CD14-positive monocyte (primary cell): ENCODE measurements at regions not wholly inside any gene's neighbourhood (a gene's known extent, or its start where the extent isn't known, plus 50 kb on each side); places are given as distances from the start of the nearest gene placed in this dataset.

Source experiments
- DNase-seq, 3 donors: peaks; one replicate each; pipeline ENCODE4 v3.0.0-alpha.2; 2011 to 2022
- H2AFZ ChIP-seq: 2 replicates; pipeline ENCODE4 v1.6.0; 2012; ENCODE audit warnings: mild to moderate bottlenecking, low read depth, low read length, inconsistent platforms; ENCODE audit not compliant: insufficient read depth, poor library complexity, severe bottlenecking
- H3K27ac ChIP-seq, 2 donors: 1 replicate in 1 of 2; 2 replicates in 1 of 2; pipeline ENCODE4 v1.5.1; 2012 to 2013; ENCODE audit warnings: low read length in 2 of 2, control low read depth in 1 of 2, inconsistent platforms in 1 of 2, low read depth in 1 of 2, mild to moderate bottlenecking in 1 of 2
- H3K27me3 ChIP-seq, 2 donors: one replicate each; pipeline versions ENCODE4 v1.6.0 to v1.6.1; 2011 to 2013; ENCODE audit warnings: low read length in 2 of 2; ENCODE audit not compliant: control insufficient read depth in 2 of 2, insufficient read depth in 2 of 2
- H3K36me3 ChIP-seq, 2 donors: replicated peaks in 1 of 2; 1 replicate in 1 of 2; 2 replicates in 1 of 2; pipeline versions ENCODE4 v1.5.1 to v1.6.1; 2012 to 2013; ENCODE audit warnings: low read length in 2 of 2, control low read depth in 1 of 2, inconsistent platforms in 1 of 2, mild to moderate bottlenecking in 1 of 2; ENCODE audit not compliant: insufficient read depth in 2 of 2, control insufficient read depth in 1 of 2
- H3K4me1 ChIP-seq, 2 donors: 1 replicate in 1 of 2; 2 replicates in 1 of 2; pipeline versions ENCODE4 v1.5.1 to v1.6.1; 2012 to 2013; ENCODE audit warnings: low read length in 2 of 2, control low read depth in 1 of 2, inconsistent platforms in 1 of 2, mild to moderate bottlenecking in 1 of 2, moderate library complexity in 1 of 2; ENCODE audit not compliant: insufficient read depth in 2 of 2, control insufficient read depth in 1 of 2
- H3K4me2 ChIP-seq: replicated peaks from 2 replicates; pipeline ENCODE3; 2012; ENCODE audit warnings: low read length, moderate library complexity, mild to moderate bottlenecking; ENCODE audit not compliant: poor library complexity, severe bottlenecking; ENCODE audit errors: extremely low read depth
- H3K4me3 ChIP-seq, 3 experiments: fragments of 200-600 bp in 1 of 3; sonication (generic) in 1 of 3; replicated peaks in 1 of 3; 1 replicate in 2 of 3; 2 replicates in 1 of 3; pipeline ENCODE4 v1.5.1; 2011 to 2013; ENCODE audit warnings: low read length in 3 of 3, mild to moderate bottlenecking in 3 of 3, control low read depth in 2 of 3, low read depth in 2 of 3, inconsistent platforms in 1 of 3, moderate library complexity in 1 of 3
- H3K79me2 ChIP-seq: 2 replicates; pipeline ENCODE4 v1.6.0; 2012; ENCODE audit warnings: mild to moderate bottlenecking, control low read depth, inconsistent platforms, low read length, moderate library complexity; ENCODE audit not compliant: insufficient read depth
- H3K9ac ChIP-seq: 2 replicates; pipeline ENCODE4 v1.6.0; 2017; ENCODE audit warnings: low read length, mild to moderate bottlenecking; ENCODE audit not compliant: insufficient read depth, poor library complexity, severe bottlenecking
- H3K9me3 ChIP-seq, 2 donors: replicated peaks in 1 of 2; 1 replicate in 1 of 2; 2 replicates in 1 of 2; pipeline versions ENCODE4 v1.5.1 to v1.6.1; 2012 to 2013; ENCODE audit warnings: low read length in 2 of 2, control low read depth in 1 of 2; ENCODE audit not compliant: control insufficient read depth in 1 of 2, insufficient read depth in 1 of 2
- H4K20me1 ChIP-seq: 2 replicates; pipeline ENCODE4 v1.6.0; 2012; ENCODE audit warnings: mild to moderate bottlenecking, low read length, control low read depth, moderate library complexity; ENCODE audit not compliant: insufficient read depth
- H3K27ac Mint-ChIP-seq, 7 donors: one replicate each; pipeline ENCODE4 v1.8.0; 2020; ENCODE audit warnings: mild to moderate bottlenecking in 7 of 7, mixed read lengths in 7 of 7, moderate library complexity in 6 of 7, inconsistent platforms in 2 of 7
- H3K27me3 Mint-ChIP-seq, 3 donors: one replicate each; pipeline ENCODE4 v1.8.0; 2021 to 2022; ENCODE audit warnings: low read depth in 3 of 3, mild to moderate bottlenecking in 3 of 3, mixed read lengths in 3 of 3, moderate library complexity in 3 of 3, inconsistent platforms in 1 of 3
- H3K36me3 Mint-ChIP-seq, 2 donors: one replicate each; pipeline ENCODE4 v1.8.0; 2020; ENCODE audit warnings: mixed read lengths in 2 of 2, inconsistent platforms in 1 of 2, mild to moderate bottlenecking in 1 of 2
- H3K4me1 Mint-ChIP-seq: one replicate; pipeline ENCODE4 v1.8.0; 2020; ENCODE audit warnings: mild to moderate bottlenecking, mixed read lengths
- H3K4me3 Mint-ChIP-seq, 2 donors: one replicate each; pipeline ENCODE4 v1.8.0; 2020; ENCODE audit warnings: mild to moderate bottlenecking in 2 of 2, mixed read lengths in 2 of 2, moderate library complexity in 1 of 2
- H3K9me3 Mint-ChIP-seq, 7 donors: one replicate each; pipeline ENCODE4 v1.8.0; 2020 to 2022; ENCODE audit warnings: mixed read lengths in 7 of 7, mild to moderate bottlenecking in 6 of 7, moderate library complexity in 6 of 7, inconsistent platforms in 2 of 7
- WGBS: methylation state at CpG from one replicate; pipeline ENCODE4 v1.1.5; 2013; ENCODE audit warnings: missing lambda C conversion rate; ENCODE audit not compliant: insufficient coverage; 5-methylcytosine and 5-hydroxymethylcytosine counted together
- intact Hi-C, 2 donors: fragments of 100-400 bp; cut with micrococcal nuclease; formaldehyde crosslinking; loops; one replicate each; pipeline versions ENCODE4 v1.15.0 to v1.15.1; 2023
- TF ChIP-seq, protein P1 (sequence below): fragments of 200-600 bp; IDR thresholded peaks from one replicate; pipeline ENCODE4 v1.8.0; 2022; ENCODE audit warnings: antibody characterized with exemption, mild to moderate bottlenecking

DNA sequence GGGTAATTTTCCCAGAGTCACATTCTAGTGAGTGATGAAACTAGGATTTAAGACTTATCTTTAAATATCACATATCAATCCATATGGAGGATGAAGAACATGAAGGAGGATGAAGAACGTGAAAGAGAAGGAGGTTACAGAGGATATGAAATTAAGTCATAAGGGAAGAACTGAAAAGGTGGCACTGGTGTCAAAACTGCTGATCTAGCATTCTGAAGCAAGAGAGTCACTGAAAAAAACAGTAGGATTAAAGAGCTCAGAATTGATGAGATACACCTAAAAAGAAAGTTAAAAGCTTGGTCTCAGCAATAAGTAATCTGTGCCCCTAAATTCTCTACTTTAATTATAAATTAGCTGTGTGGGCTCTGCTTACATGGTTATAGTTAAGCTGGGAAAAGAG, 156.5 kb downstream of the KCTD12 start:
- peaks cover 2 to 9% of the 10 kb centered on the region in 2 donors for H3K36me3 Mint-ChIP-seq
- TF ChIP-seq, protein P1, sequence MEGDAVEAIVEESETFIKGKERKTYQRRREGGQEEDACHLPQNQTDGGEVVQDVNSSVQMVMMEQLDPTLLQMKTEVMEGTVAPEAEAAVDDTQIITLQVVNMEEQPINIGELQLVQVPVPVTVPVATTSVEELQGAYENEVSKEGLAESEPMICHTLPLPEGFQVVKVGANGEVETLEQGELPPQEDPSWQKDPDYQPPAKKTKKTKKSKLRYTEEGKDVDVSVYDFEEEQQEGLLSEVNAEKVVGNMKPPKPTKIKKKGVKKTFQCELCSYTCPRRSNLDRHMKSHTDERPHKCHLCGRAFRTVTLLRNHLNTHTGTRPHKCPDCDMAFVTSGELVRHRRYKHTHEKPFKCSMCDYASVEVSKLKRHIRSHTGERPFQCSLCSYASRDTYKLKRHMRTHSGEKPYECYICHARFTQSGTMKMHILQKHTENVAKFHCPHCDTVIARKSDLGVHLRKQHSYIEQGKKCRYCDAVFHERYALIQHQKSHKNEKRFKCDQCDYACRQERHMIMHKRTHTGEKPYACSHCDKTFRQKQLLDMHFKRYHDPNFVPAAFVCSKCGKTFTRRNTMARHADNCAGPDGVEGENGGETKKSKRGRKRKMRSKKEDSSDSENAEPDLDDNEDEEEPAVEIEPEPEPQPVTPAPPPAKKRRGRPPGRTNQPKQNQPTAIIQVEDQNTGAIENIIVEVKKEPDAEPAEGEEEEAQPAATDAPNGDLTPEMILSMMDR, result no peak
- peaks cover 6 to 26% (median 18%) of the 10 kb centered on the region in 7 donors for H3K9me3 Mint-ChIP-seq
- peaks cover 0 to 3% (median 0%) of the 10 kb centered on the region in 3 donors for H3K27me3 Mint-ChIP-seq
- Histone ChIP-seq H3K9ac (no peak overlapping the region), H2AFZ (no peak overlapping the region), H3K27me3 (no peaks in the 10 kb centered on the region), H4K20me1 (no peaks in the 10 kb centered on the region), H3K36me3 (peaks cover 0 to 4% of the 10 kb centered on the region in 2 donors), H3K27ac (no peak overlapping the region), H3K9me3 (peaks cover 14 to 19% of the 10 kb centered on the region in 2 donors), H3K4me3 (no peak overlapping the region), H3K4me1 (peaks cover 10 to 18% of the 10 kb centered on the region in 2 donors), H3K79me2 (no peaks in the 10 kb centered on the region), H3K4me2 (no peak overlapping the region)
- DNase-seq, result no peak
- H3K4me3 Mint-ChIP-seq, result no peak overlapping the region
- WGBS, result no CpG with 5 or more reads among the region's 1 CpG
- peaks cover 16% of the 10 kb centered on the region for H3K4me1 Mint-ChIP-seq
- intact Hi-C loops, result no loop called here
- H3K27ac Mint-ChIP-seq, result no peak overlapping the region

DNA sequence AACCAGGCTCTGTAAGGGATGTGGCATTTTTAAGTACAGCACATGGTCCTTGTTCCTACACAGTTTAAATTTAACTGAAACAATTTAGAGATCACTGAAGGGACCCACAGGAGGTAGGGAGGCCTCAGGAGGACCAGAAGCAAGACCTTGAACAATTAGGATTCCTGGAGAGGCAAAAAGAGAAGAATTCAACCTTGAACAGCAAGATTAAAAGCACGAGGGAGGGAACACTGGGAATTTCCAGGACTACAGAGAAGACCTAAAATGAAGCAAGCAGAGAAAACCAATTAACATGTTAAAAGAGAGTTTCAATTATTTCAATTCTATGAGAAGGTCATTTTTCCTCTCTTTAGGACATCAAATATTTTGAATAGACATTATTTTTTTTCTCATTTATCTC, 160.3 kb downstream of the KCTD12 start:
- H3K4me2 ChIP-seq, result no peak overlapping the region
- H3K4me1 ChIP-seq, result peaks cover 46 to 56% of the 10 kb centered on the region in 2 donors
- H3K27me3 Mint-ChIP-seq, result no peaks in the 10 kb centered on the region
- H3K4me3 Mint-ChIP-seq, result no peak overlapping the region
- H3K9ac ChIP-seq, result no peak overlapping the region
- no peak overlapping the region for H3K27ac Mint-ChIP-seq
- H3K27me3 ChIP-seq, result no peaks in the 10 kb centered on the region
- H4K20me1 ChIP-seq, result no peaks in the 10 kb centered on the region
- no peak overlapping the region for H3K4me3 ChIP-seq
- DNase-seq, result no peak
- intact Hi-C loops, result no loop called here
- no peaks in the 10 kb centered on the region for H3K79me2 ChIP-seq
- TF ChIP-seq, protein P1, result no peak
- no peak overlapping the region for H2AFZ ChIP-seq
- no CpG with 5 or more reads among the region's 1 CpG for WGBS
- peaks cover 0 to 4% of the 10 kb centered on the region in 2 donors for H3K36me3 ChIP-seq
- H3K9me3 Mint-ChIP-seq, result peaks cover 6 to 23% (median 18%) of the 10 kb centered on the region in 7 donors
- peaks cover 24% of the 10 kb centered on the region for H3K4me1 Mint-ChIP-seq
- H3K9me3 ChIP-seq, result peaks cover 14 to 19% of the 10 kb centered on the region in 2 donors
- H3K36me3 Mint-ChIP-seq, result peaks cover 0 to 9% of the 10 kb centered on the region in 2 donors
- H3K27ac ChIP-seq, result no peak overlapping the region
